HEK293T (cell line): ENCODE measurements at regions not wholly inside any gene's neighbourhood (a gene's known extent, or its start where the extent isn't known, plus 50 kb on each side); places are given as distances from the start of the nearest gene placed in this dataset.

ENCODE experiments used
- FOXA1 ChIP-seq: fragments of 450-650 bp; IDR thresholded peaks from 2 replicates; pipeline ENCODE4 v1.6.1; 2016; ENCODE audit warnings: mild to moderate bottlenecking
- HDGF ChIP-seq: fragments of 450-650 bp; IDR thresholded peaks from 2 replicates; pipeline ENCODE4 v1.6.1; 2017; ENCODE audit warnings: antibody characterized with exemption, borderline replicate concordance
- L3MBTL2 ChIP-seq: fragments of 450-650 bp; conservative IDR thresholded peaks from 2 replicates; pipeline ENCODE4 v1.6.1; 2016; ENCODE audit warnings: mild to moderate bottlenecking
- LEF1 ChIP-seq: fragments of 450-650 bp; IDR thresholded peaks from 2 replicates; pipeline ENCODE4 v1.6.1; 2017; ENCODE audit warnings: mild to moderate bottlenecking, borderline replicate concordance
- PKNOX1 ChIP-seq: fragments of 450-650 bp; IDR thresholded peaks from 2 replicates; pipeline ENCODE4 v1.6.1; 2016
- SP1 ChIP-seq: fragments of 450-650 bp; IDR thresholded peaks from 2 replicates; pipeline ENCODE4 v1.6.1; 2017
- TARDBP ChIP-seq: fragments of 450-650 bp; IDR thresholded peaks from 2 replicates; pipeline ENCODE4 v1.6.1; 2016

GRCh38 chr11:94672636-94673035, 95.5 kb upstream of the AMOTL1 start:
- TF ChIP-seq PKNOX1 = no peak
- TF ChIP-seq LEF1 = no peak
- TF ChIP-seq TARDBP = no peak
- no peak for TF ChIP-seq SP1
- TF ChIP-seq FOXA1 = no peak
- no peak for TF ChIP-seq L3MBTL2
- TF ChIP-seq HDGF = no peak
